H1 (cell line): ENCODE measurements at regions not wholly inside any gene's neighbourhood (a gene's known extent, or its start where the extent isn't known, plus 50 kb on each side); places are given as distances from the start of the nearest gene placed in this dataset.

Source experiments
- CTCF ChIA-PET: fragments of 300-600 bp; sonication (Branson Sonifier 250); formaldehyde crosslinking; loops from one replicate; lab custom pipeline; 2021; ENCODE audit not compliant: partially characterized antibody; lab: Charles Lee
- POLR2A ChIA-PET: fragments of 300-600 bp; sonication (Branson Sonifier 250); formaldehyde crosslinking; loops from one replicate; lab custom pipeline; 2021; ENCODE audit warnings: inconsistent platforms; ENCODE audit not compliant: partially characterized antibody; lab: Charles Lee
- DNase-seq, 2 experiments: peaks; one replicate each; pipeline versions ENCODE4 v3.0.0 to v3.0.0-alpha.2; 2010 to 2022; ENCODE audit warnings: low spot score in 2 of 2, low read depth in 1 of 2, mixed read lengths in 1 of 2
- FAIRE-seq: peaks from 2 replicates; lab custom pipeline; 2011; peaks lifted over from hg19 to GRCh38; lab: Jason Lieb, UNC
- H2AFZ ChIP-seq: 2 replicates; pipeline ENCODE4 v1.8.1; 2012; ENCODE audit warnings: low read length, inconsistent platforms
- H2AK5ac ChIP-seq: 2 replicates; pipeline ENCODE4 v1.6.1; 2013; ENCODE audit warnings: low read depth, low read length
- H2BK120ac ChIP-seq: replicated peaks from 2 replicates; pipeline ENCODE3; 2013; ENCODE audit warnings: low read depth, low read length, inconsistent platforms
- H2BK12ac ChIP-seq: 2 replicates; pipeline ENCODE4 v1.6.1; 2013; ENCODE audit warnings: low read depth, low read length
- H2BK15ac ChIP-seq: 2 replicates; pipeline ENCODE4 v1.6.1; 2013; ENCODE audit warnings: low read length
- H2BK20ac ChIP-seq: 2 replicates; pipeline ENCODE4 v1.6.1; 2013; ENCODE audit warnings: low read length
- H2BK5ac ChIP-seq: 2 replicates; pipeline ENCODE4 v1.6.1; 2013; ENCODE audit warnings: low read depth, low read length
- H3K14ac ChIP-seq: 2 replicates; pipeline ENCODE4 v1.6.1; 2013; ENCODE audit warnings: inconsistent platforms; ENCODE audit not compliant: insufficient read length
- H3K18ac ChIP-seq: 2 replicates; pipeline ENCODE4 v1.6.1; 2013; ENCODE audit warnings: low read length; ENCODE audit errors: extremely low read depth
- H3K23ac ChIP-seq: 2 replicates; pipeline ENCODE4 v1.6.1; 2013; ENCODE audit warnings: inconsistent platforms; ENCODE audit not compliant: insufficient read length
- H3K23me2 ChIP-seq: 2 replicates; pipeline ENCODE4 v1.6.1; 2013; ENCODE audit warnings: low read depth, low read length
- H3K27ac ChIP-seq: 2 replicates; pipeline ENCODE4 v1.6.1; 2011; ENCODE audit warnings: low read depth, low read length, inconsistent platforms
- H3K27me3 ChIP-seq, 4 experiments: replicated peaks in 1 of 4; 1 replicate in 1 of 4; 2 replicates in 3 of 4; pipeline versions ENCODE4 v1.6.1 to v1.8.1; 2011 to 2013; ENCODE audit warnings: low read length in 3 of 4, mild to moderate bottlenecking in 3 of 4, inconsistent platforms in 2 of 4, mixed read lengths in 2 of 4, moderate library complexity in 1 of 4; ENCODE audit not compliant: control insufficient read depth in 3 of 4, insufficient read depth in 3 of 4; ENCODE audit errors: extremely low read depth in 1 of 4
- H3K36me3 ChIP-seq, 4 experiments: 2 replicates each; pipeline versions ENCODE4 v1.6.1 to v1.8.1; 2011 to 2013; ENCODE audit warnings: mild to moderate bottlenecking in 4 of 4, low read length in 3 of 4, moderate library complexity in 2 of 4, control low read depth in 1 of 4, inconsistent platforms in 1 of 4; ENCODE audit not compliant: insufficient read depth in 4 of 4, control insufficient read depth in 2 of 4
- H3K4ac ChIP-seq: replicated peaks from 2 replicates; pipeline ENCODE3; 2013; ENCODE audit warnings: low read length, low read depth, mixed read lengths, inconsistent platforms; ENCODE audit not compliant: insufficient read length
- H3K4me1 ChIP-seq, 4 experiments: replicated peaks in 1 of 4; 1 replicate in 1 of 4; 2 replicates in 3 of 4; pipeline versions ENCODE4 v1.6.1 to v1.8.1; 2011 to 2013; ENCODE audit warnings: low read length in 3 of 4, inconsistent platforms in 2 of 4, mixed read lengths in 1 of 4; ENCODE audit not compliant: insufficient read depth in 4 of 4, control insufficient read depth in 3 of 4
- H3K4me2 ChIP-seq, 2 experiments: 2 replicates each; pipeline versions ENCODE4 v1.6.1 to v1.8.1; 2011 to 2013; ENCODE audit warnings: low read depth in 2 of 2, low read length in 2 of 2, control low read depth in 1 of 2, inconsistent platforms in 1 of 2, mild to moderate bottlenecking in 1 of 2; ENCODE audit not compliant: insufficient read depth in 1 of 2
- H3K4me3 ChIP-seq, 4 experiments: fragments of 200-600, 300-600 bp in 1 of 4; sonication (generic), shearing (Covaris generic), sonication (Bioruptor Twin) in 1 of 4; 2 replicates each; pipeline versions ENCODE4 v1.5.1 to v1.8.1; 2011 to 2016; ENCODE audit warnings: low read length in 4 of 4, low read depth in 3 of 4, control low read depth in 2 of 4, inconsistent platforms in 2 of 4, mild to moderate bottlenecking in 2 of 4, mixed read lengths in 1 of 4, moderate library complexity in 1 of 4; ENCODE audit not compliant: insufficient read depth in 2 of 4; ENCODE audit errors: extremely low read depth in 1 of 4
- H3K56ac ChIP-seq: replicated peaks from 2 replicates; pipeline ENCODE3; 2013; ENCODE audit warnings: low read depth, mild to moderate bottlenecking, mixed read lengths, low read length, inconsistent platforms; ENCODE audit not compliant: insufficient read length
- H3K79me1 ChIP-seq: 2 replicates; pipeline ENCODE4 v1.6.1; 2013; ENCODE audit warnings: low read depth, low read length, control low read depth
- H3K79me2 ChIP-seq, 2 experiments: 2 replicates each; pipeline versions ENCODE4 v1.6.1 to v1.8.1; 2012 to 2013; ENCODE audit warnings: low read length in 2 of 2, mild to moderate bottlenecking in 2 of 2, inconsistent platforms in 1 of 2; ENCODE audit not compliant: insufficient read depth in 2 of 2, control insufficient read depth in 1 of 2
- H3K9ac ChIP-seq, 4 experiments: replicated peaks in 1 of 4; 1 replicate in 1 of 4; 2 replicates in 3 of 4; pipeline versions ENCODE4 v1.6.1 to v1.8.1; 2011 to 2013; ENCODE audit warnings: low read depth in 3 of 4, low read length in 3 of 4, control low read depth in 2 of 4, mild to moderate bottlenecking in 2 of 4, moderate library complexity in 2 of 4, inconsistent platforms in 1 of 4; ENCODE audit errors: extremely low read depth in 1 of 4
- H3K9me3 ChIP-seq, 2 experiments: 2 replicates each; pipeline versions ENCODE4 v1.6.1 to v1.8.1; 2012 to 2013; ENCODE audit warnings: mild to moderate bottlenecking in 2 of 2, moderate library complexity in 2 of 2, control low read depth in 1 of 2, inconsistent platforms in 1 of 2, low read depth in 1 of 2, low read length in 1 of 2, mixed read lengths in 1 of 2; ENCODE audit not compliant: insufficient read depth in 2 of 2
- H4K20me1 ChIP-seq, 2 experiments: replicated peaks in 1 of 2; 2 replicates each; pipeline versions ENCODE3 to v1.8.1; 2011 to 2013; ENCODE audit warnings: inconsistent platforms in 2 of 2, low read length in 2 of 2, mild to moderate bottlenecking in 1 of 2; ENCODE audit not compliant: insufficient read depth in 2 of 2, control insufficient read depth in 1 of 2
- H4K5ac ChIP-seq: 2 replicates; pipeline ENCODE4 v1.6.1; 2013; ENCODE audit warnings: low read length, low read depth, mixed read lengths, inconsistent platforms; ENCODE audit not compliant: insufficient read length
- H4K8ac ChIP-seq: 2 replicates; pipeline ENCODE4 v1.8.0; 2013; ENCODE audit warnings: mild to moderate bottlenecking, moderate library complexity, low read length, inconsistent platforms; ENCODE audit not compliant: insufficient read depth; ENCODE audit errors: extremely low read depth
- H4K91ac ChIP-seq: replicated peaks from 2 replicates; pipeline ENCODE3; 2013; ENCODE audit warnings: low read length, mixed read lengths, inconsistent platforms; ENCODE audit not compliant: insufficient read length
- WGBS, 2 experiments: shearing (Covaris generic) in 1 of 2; methylation state at CpG; one replicate each; pipeline versions ENCODE4 v1.1.6 to v1.1.7; 2013 to 2015; ENCODE audit warnings: low lambda C conversion rate in 2 of 2, mixed read lengths in 2 of 2, inconsistent platforms in 1 of 2, low coverage in 1 of 2, missing lambda C conversion rate in 1 of 2; ENCODE audit not compliant: insufficient replicate concordance in 2 of 2, insufficient coverage in 1 of 2, insufficient read length in 1 of 2; ENCODE audit errors: extremely low coverage in 1 of 2, missing lambda C conversion rate in 1 of 2; 5-methylcytosine and 5-hydroxymethylcytosine counted together

DNA sequence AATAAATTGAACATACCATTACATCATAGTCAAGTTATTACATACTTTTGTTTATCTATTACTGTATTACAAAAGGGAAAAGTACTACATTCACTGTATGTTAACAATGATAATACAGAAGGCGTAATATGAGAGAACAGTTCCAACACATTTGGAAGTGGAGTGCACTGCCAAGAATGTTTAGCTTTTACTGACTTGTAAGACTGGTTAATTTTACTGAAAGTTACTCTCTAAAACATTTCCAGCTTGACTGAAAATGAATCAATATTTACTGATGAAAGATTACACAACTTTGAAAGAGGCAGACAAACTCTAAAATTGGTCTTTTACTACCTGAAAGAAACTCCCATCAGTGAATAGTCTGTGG, 728.5 kb downstream of the FSCB start:
- H3K9me3 ChIP-seq = peaks cover 0 to 5% of the 10 kb centered on the region in 2 experiments; a peak in 1 of 4 replicates
- H3K79me2 ChIP-seq = no peaks in the 10 kb centered on the region
- CTCF ChIA-PET = no interaction called here
- no peak overlapping the region for H3K23ac ChIP-seq
- H3K23me2 ChIP-seq = no peaks in the 10 kb centered on the region; the same call in 1 of the 2 replicates
- no peak overlapping the region for H4K5ac ChIP-seq
- no peak for DNase-seq
- H3K14ac ChIP-seq = no peak overlapping the region
- H3K4me2 ChIP-seq = no peak overlapping the region
- FAIRE-seq = no peak
- no peak overlapping the region for H3K27ac ChIP-seq
- no peak overlapping the region for H2BK120ac ChIP-seq
- H3K4ac ChIP-seq = no peak overlapping the region
- H2BK15ac ChIP-seq = no peak overlapping the region
- H3K4me1 ChIP-seq = peaks cover 0 to 4% (median 1%) of the 10 kb centered on the region in 4 experiments; a peak in 2 of 7 replicates
- no peak overlapping the region for H2BK12ac ChIP-seq
- POLR2A ChIA-PET = interaction anchor here (1.4 kb wide), 1 partner anchor 24 kb away, joined by 4 read pairs; no protein-coding TSS in a partner anchor
- no peak overlapping the region for H2BK5ac ChIP-seq
- no peak overlapping the region for H3K56ac ChIP-seq
- H3K27me3 ChIP-seq = peaks cover 0 to 1% (median 0%) of the 10 kb centered on the region in 4 experiments; a peak in 1 of 7 replicates
- H4K20me1 ChIP-seq = no peaks in the 10 kb centered on the region
- 94% methylated on average over 1 of the region's 1 CpG; no CpG with 5 or more reads in 1 of the 2 experiments for WGBS, 2 experiments
- no peak overlapping the region for H2AFZ ChIP-seq
- no peaks in the 10 kb centered on the region for H3K79me1 ChIP-seq
- no peak overlapping the region for H3K4me3 ChIP-seq
- H2AK5ac ChIP-seq = no peak overlapping the region
- H2BK20ac ChIP-seq = no peak overlapping the region
- H4K91ac ChIP-seq = no peak overlapping the region
- no peaks in the 10 kb centered on the region for H3K36me3 ChIP-seq
- no peak overlapping the region for H3K9ac ChIP-seq
- H4K8ac ChIP-seq = no peak overlapping the region
- H3K18ac ChIP-seq = no peak overlapping the region
